Fibroblast of the aortic adventitia (primary cell): ENCODE measurements at regions not wholly inside any gene's neighbourhood (a gene's known extent, or its start where the extent isn't known, plus 50 kb on each side); places are given as distances from the start of the nearest gene placed in this dataset.
"Not testable (repeated sequence)": the region's sequence is repeated elsewhere in the genome, so short reads cannot be mapped to it uniquely, and the experiment has no call there.

Experiments used
- DNase-seq: peaks from one replicate; pipeline ENCODE4 v3.0.0-alpha.2; 2010; ENCODE audit warnings: low read depth
- H3K4me3 ChIP-seq: 2 replicates; pipeline ENCODE4 v1.5.1; 2011; ENCODE audit warnings: low read depth, mild to moderate bottlenecking, control low read depth, low read length, moderate library complexity
- CTCF ChIP-seq: IDR thresholded peaks from 2 replicates; pipeline ENCODE4 v1.5.1; 2011; ENCODE audit warnings: mild to moderate bottlenecking, low read length, control low read depth, inconsistent platforms; ENCODE audit not compliant: insufficient read depth

DNA sequence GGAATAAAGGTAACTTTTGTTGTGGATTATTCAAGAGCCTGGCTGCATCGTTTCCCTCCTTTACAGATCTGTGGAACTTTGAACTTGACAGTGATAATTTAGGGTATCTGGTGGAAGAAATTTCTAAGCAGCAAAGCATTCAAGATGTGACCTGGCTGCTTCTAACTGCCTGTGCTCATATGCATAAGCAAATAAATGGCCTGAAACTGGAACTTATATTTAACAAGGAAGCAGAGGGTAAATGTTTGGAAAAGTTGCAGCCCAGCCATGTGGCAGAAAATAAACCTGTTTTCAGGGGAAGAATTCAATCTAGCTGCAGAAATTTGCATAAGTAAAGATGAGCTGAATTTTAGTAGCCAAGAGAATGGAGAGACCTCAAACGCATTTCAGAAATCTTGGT, 173.5 kb downstream of the C6orf118 start:
- DNase-seq = no peak
- H3K4me3 ChIP-seq = no peak overlapping the region
- no peak for TF ChIP-seq CTCF

DNA sequence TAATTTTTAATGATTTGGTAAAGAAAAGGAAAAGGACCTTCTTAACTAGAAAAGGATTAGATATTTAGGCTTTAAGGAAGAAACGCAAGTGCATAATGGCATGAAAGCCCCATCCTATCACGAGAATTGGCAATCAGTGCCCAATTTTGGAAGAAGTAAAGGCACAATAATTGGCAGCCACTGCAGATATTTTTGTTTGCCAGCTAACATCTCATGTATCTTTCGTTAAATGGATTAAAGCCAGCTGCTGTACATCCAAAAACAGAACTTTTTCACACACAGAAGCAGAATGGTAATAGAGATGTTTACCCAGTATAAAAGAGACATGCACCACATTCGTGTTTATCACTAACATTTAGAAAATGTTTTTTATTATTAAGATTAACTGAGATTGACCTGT, 180.3 kb downstream of the C6orf118 start:
- TF ChIP-seq CTCF = no peak
- DNase-seq = no peak
- no peak overlapping the region for H3K4me3 ChIP-seq

- not testable (repeated sequence) for DNase-seq, H3K4me3 ChIP-seq
These were observed 181.7 kb downstream of the C6orf118 start for GRCh38 chr6:165127743-165128142.

- not testable (repeated sequence) for DNase-seq, H3K4me3 ChIP-seq
These were observed 184.7 kb downstream of the C6orf118 start for GRCh38 chr6:165124681-165125080.

- no peak for TF ChIP-seq CTCF
- peak; percentile 43 for DNase-seq
- no peak overlapping the region for H3K4me3 ChIP-seq
These were observed 190.0 kb downstream of the C6orf118 start for GRCh38 chr6:165119231-165120020.

- TF ChIP-seq CTCF = no peak
- no peak overlapping the region for H3K4me3 ChIP-seq
- no peak for DNase-seq
These were observed 190.7 kb downstream of the C6orf118 start for GRCh38 chr6:165118736-165119135.

DNA sequence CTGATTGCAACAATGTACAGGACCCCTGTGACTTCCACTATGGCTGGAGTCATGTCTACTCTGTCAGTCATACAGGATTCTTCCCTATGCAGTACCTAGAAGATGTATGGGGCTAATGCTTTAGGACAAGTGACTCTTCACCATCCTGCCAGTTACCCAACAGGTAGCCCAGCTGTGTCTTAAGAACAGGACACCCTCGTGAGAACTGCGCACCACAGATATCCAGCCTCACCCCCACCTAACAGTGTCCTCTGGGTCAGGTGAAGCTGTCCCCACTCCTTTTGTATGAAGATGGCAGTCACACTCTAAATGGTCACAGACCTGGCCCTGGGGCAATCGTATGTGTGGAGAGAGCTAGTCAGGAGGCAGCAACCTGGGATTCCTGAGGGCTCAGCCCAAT, 191.6 kb downstream of the C6orf118 start:
- no peak for DNase-seq
- no peak overlapping the region for H3K4me3 ChIP-seq
- no peak for TF ChIP-seq CTCF

GRCh38 chr6:165117121-165117520, 192.3 kb downstream of the C6orf118 start:
- TF ChIP-seq CTCF = no peak
- H3K4me3 ChIP-seq = no peak overlapping the region
- DNase-seq = no peak
